CD4-positive, alpha-beta T cell treated with Interleukin-12 subunit alpha and Interleukin-12 subunit beta, for 1 hour (primary cell): ENCODE measurements at regions not wholly inside any gene's neighbourhood (a gene's known extent, or its start where the extent isn't known, plus 50 kb on each side); places are given as distances from the start of the nearest gene placed in this dataset.
"Not testable (repeated sequence)": the region's sequence is repeated elsewhere in the genome, so short reads cannot be mapped to it uniquely, and the experiment has no call there.

Experiments used
- DNase-seq: peaks from one replicate; pipeline ENCODE4 v3.0.0-alpha.2; 2020

DNA sequence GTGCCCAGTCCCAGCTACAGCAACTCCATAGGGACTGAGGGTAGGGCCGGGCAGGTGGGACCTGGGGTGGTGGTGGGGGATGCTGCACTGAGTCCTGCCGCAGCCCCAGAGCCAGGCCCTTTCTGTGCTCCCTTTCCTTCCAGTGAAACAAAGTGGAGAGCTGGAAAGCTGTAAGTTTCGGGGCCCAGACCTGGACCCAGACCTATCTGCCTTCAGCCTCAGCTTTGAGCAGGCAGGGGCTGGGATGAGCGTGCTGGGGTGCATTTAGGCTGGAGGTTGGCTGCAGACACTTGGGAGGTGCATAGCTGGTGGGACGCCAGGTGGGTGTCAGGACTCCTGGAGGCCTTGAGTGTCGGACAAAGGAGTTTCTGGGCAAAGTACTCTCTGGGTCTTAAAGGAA lies 92.7 kb upstream of the C1orf174 start:
- no peak for DNase-seq

GRCh38 chr1:3993619-3994375 lies 93.7 kb upstream of the C1orf174 start:
- no peak for DNase-seq

GRCh38 chr1:3995141-3995780 lies 95.2 kb upstream of the C1orf174 start:
- DNase-seq = no peak

DNA sequence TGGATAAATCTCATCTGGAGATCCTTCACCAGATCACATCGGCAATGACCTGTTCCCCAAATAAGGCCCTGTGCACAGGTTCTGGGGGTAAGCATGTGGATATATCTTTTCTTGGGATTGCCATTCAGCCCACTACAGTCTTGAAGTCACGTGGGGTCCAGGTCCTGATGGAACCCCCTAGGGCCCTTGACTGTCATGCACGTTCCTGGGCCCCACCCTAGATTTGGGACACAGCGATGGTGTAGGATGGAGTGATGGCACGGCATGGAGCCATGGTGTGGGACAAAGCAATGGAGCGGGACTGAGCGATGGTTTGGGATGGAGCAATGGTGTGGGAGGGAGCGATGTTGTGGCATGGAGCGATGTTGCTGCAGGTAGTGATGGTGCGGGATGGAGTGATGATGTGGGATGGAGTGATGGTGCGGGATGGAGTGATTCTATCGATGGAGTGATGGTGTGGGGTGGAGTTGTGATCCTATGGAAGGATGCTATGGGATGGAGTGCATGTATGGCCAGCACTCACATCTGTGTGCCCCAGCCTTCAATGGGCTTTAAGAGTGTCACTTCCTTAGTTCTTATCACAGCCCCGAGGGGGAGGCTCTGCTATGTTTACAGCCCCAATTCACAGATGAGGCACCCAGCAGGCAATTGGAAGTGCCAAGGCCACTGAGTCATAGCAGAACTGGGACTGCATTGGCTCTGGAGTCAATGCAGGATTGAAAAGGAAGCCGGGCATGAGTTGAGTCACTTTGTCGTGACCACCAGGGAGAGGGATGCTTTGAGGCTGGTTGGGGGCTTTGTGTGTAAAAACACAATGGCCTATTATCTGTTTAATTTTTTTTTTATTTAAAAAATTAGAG lies 97.0 kb upstream of the C1orf174 start:
- no peak for DNase-seq

DNA sequence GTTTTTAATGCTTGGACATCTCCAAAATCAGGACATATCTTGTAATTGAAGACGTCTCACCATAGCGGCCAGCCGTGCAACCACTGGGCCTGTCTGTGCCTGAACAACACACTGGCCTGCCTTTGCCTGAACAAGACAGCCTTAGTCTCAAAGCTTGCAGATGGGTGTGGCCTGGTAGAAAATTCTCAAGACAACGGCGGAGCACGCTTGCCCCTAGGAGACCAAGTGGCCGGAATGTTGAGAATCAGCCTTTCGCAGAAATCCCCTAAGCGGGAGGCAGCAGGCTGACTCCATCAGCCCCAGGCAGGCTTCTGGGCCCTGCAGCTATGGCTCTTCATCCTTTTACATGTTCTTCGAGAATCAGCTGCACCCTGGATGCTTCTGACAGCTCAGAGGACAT lies 98.0 kb upstream of the C1orf174 start:
- DNase-seq = no peak

- not testable (repeated sequence) for DNase-seq
Measured at GRCh38 chr1:3999514-3999913, 99.4 kb upstream of the C1orf174 start.

DNA sequence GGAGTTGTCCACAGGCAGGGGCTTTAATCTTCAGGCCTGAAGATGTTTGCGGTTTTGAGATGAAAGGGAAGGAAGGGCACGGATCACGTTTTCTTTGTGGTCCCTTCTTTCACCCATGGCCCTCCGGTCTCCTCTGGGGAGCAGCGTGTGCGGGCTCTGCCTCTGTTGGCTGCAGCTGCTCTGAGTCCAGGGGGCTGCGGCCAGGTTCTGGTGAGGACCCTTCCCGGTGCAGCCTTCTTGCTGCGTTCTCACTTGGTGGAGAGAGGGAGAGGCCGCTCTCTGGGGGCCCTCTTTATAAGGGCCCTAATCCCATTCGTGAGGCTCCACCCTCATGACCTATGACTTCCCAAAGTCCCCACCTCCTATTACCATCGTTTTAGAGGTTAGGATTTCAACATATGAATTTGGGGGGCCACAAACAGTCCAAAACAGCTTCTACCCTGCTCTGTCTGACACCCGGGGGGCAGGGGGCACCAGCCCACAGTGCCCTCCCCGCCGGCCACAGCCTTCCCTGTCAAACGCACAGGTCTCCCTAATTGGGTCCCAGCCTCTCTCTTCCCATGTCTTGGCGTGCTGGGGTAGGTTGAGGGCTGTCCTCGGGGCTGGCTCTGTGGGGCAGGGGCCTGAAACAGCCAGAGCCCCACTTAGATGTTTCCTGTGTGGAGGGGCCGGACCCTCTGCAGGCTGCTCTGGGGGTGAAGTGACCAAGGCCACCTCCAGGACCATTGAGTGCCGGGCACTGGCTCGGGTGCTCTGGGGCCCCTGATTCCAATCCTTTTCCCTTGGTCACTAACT lies 100.1 kb upstream of the C1orf174 start:
- DNase-seq = no peak

- no peak for DNase-seq
Measured at GRCh38 chr1:4000811-4001251, 100.8 kb upstream of the C1orf174 start.

DNA sequence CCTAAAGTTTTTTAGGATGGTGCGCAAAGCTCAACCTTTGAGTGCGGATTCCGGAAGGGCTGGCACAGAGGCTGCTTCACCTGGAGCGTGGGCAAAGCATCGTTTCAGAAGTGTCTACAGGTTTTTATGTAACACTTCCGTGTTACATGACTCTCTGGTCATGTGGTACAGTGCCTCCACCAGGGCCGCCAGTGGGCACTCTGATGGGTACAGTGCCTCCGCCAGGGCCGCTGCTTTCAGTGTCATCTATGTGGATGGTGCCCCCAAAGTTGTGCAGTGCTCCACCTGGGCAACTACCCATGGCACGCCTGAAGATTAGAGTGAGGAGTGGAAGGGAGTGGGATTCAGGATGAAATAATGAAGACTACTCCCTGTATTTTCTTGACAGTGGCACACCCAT lies 101.4 kb upstream of the C1orf174 start:
- no peak for DNase-seq

- no peak for DNase-seq
Measured at GRCh38 chr1:4002061-4002521, 102.0 kb upstream of the C1orf174 start.

DNA sequence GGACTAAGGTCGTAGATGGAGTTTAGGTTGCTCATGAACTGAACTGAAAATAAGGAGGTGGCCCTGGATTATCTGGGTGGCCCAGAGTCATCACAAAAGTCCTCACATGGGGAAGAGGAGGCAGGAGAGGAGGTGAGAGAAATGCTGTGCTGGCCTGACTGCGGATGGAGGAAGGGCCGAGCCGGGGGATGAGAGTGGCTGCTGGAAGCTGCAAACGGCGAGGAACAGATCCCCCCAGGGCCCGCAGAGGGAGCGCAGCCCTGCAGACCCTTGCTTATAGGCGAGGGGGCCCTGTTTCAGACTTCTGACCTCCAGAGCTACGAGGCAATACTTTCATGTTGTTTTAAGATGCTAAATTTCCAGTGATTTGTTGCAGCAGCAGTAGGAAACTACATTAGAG lies 102.7 kb upstream of the C1orf174 start:
- no peak for DNase-seq

- DNase-seq = no peak
Measured at GRCh38 chr1:4003846-4004505, 103.9 kb upstream of the C1orf174 start.

- DNase-seq = no peak
Measured at GRCh38 chr1:4004635-4005430, 104.8 kb upstream of the C1orf174 start.

DNA sequence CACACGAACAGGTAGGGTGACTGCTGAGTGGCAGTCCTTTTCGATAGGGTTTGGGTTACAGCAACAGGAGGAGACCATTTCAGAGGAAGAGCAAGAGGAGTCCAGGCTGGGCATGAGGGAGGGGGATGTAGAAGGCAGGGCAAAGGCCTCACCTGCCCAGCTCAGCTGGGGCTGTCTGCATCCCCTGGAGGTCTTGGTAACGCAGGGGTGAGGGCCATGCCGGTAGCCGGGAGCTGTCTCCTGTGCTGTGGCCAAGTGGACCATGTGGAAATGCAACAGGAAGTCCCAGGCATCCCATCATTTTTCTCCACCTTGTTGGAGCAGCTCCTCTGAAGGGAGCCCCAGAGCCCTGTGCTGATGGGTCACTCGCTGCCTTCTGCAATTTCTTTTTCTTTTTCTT lies 105.4 kb upstream of the C1orf174 start:
- DNase-seq = no peak

GRCh38 chr1:4006676-4007374 lies 106.8 kb upstream of the C1orf174 start:
- no peak for DNase-seq

DNA sequence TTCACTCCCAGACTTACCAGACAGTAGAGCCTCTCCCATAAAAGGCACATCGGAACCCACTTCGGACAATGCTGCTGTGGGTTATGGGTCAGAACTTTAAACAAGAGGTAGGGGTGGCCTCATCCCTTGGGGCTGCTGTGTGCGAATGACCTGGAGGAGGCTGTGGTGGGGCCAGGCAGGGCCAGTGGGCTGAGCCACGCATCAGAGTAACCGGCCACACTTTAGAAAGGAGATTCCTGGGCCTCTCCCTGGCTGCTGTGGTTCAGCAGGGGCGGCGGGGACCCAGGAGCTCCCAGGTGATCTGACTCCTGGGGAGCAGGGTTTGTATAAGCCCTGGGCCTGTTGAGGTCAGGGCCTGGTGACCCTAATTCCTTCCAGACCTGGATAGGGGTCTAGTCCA lies 110.2 kb upstream of the C1orf174 start:
- DNase-seq = no peak

DNA sequence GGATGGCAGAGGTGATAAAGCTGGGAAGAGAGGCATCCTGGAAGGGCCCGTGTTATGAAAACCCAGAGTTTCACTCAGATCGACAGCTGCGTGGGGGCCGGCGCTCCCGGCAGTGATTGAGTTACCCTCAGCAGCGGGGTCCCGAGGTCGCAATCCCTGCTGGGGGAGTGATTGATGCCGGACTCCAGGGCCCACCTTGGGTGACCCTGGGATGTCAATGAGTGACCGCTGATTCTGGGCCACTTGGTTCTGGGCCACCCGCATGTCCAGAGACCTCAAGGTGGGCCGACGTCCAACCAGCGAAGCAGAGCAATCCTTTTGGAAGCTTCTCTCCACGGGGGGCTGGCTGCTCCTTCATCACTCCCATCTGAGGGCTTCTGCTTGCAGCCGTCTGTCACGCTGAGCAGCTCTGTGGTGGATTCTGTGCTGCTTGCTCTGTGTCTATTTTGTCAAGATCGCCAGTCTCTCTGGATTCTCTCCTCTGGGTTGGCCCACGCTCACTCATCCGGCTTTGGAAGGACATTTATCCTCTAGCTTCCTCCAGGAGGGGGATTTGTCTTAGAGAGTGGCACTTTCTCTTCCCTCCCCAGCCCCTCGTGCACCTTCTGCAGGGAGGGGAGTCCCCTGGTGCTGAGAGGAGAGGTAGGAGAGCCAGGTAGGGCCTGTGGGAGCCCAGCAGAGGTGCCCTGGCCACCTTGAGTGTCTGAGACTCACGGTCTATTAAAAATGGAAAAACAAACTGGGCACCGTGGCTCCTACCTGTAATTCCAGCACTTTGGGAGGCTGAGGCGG lies 110.9 kb upstream of the C1orf174 start:
- DNase-seq = no peak

GRCh38 chr1:4016351-4017130 lies 116.5 kb upstream of the C1orf174 start:
- no peak for DNase-seq
